GM13977 (cell line): ENCODE measurements at regions not wholly inside any gene's neighbourhood (a gene's known extent, or its start where the extent isn't known, plus 50 kb on each side); places are given as distances from the start of the nearest gene placed in this dataset.

Source experiments
- DNase-seq: peaks from one replicate; pipeline ENCODE4 v3.0.0; 2012; ENCODE audit warnings: low spot score
- CTCF ChIP-seq: IDR thresholded peaks from 2 replicates; pipeline ENCODE4 v1.5.1; 2012; ENCODE audit warnings: mild to moderate bottlenecking, control low read depth; ENCODE audit not compliant: insufficient read depth; ENCODE audit errors: extremely low read depth, missing control alignments
- in situ Hi-C: fragments of 300-500 bp; cut with MboI; formaldehyde crosslinking; loops from one replicate; pipeline ENCODE4 v1.12.0; 2022; ENCODE audit warnings: low sequenced_read_pairs, low pct_unique_long_range_greater_than_20kb, mixed read lengths, inconsistent platforms; ENCODE audit not compliant: unreplicated experiment

- TF ChIP-seq CTCF: no peak
- DNase-seq: no peak
- in situ Hi-C loops: no loop called here
Observed at GRCh38 chr1:208923946-208924720, 659.4 kb upstream of the CAMK1G start.

- in situ Hi-C loops: no loop called here
- DNase-seq: no peak
- TF ChIP-seq CTCF: no peak
Observed at GRCh38 chr1:208924928-208925327, 658.6 kb upstream of the CAMK1G start.

DNA sequence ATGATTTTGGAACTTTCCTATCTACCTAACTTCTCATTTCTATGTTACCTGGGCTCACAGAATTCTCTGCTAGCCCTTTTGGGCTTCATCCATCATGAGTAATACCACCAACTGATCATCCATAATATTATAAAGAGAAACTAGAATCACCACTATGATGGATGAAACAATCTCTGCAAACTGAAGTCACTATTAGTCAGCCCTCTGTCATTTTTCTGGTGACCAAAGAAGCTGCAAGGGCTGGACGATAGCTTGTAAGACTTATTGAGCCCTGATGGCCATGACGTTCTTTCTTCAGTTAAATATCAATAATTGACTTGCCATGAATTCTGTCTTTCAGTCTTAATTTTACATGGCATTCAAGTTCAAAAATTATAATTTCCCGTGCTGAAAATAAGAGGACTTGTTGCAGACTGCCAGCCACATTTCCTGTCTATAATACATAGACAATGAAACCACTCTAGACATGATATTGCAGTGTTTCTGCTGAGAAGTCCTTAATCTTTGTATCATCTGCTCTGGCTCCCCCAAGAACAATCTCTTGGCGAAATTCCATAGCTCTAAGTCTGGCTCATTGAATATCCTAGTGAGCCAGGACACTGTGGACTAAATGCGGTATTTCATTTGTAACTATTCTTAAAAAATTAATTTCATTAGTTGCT, 655.0 kb upstream of the CAMK1G start:
- in situ Hi-C loops: no loop called here
- no peak for TF ChIP-seq CTCF
- no peak for DNase-seq

- TF ChIP-seq CTCF: no peak
- no peak for DNase-seq
- in situ Hi-C loops: no loop called here
Observed at GRCh38 chr1:208929575-208929974, 653.9 kb upstream of the CAMK1G start.

DNA sequence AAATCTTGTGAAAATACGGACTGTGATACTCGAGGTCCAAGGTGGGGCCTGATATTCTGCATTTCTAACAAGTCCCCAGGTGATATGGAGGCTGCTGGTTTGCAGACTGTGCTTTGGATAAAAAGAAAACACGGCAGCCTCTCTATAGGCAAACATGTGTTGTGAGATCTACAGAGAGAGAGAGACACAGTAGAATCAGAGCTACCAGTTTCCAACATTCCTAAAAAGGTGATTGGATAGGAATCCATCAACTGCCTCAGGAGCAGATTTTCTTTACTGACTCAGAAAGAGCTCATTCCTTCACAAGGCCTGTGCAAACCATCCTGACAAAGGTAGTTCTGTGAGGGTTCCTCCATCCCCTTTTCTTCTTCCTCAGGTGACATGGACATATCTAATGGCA, 651.6 kb upstream of the CAMK1G start:
- no peak for TF ChIP-seq CTCF
- no peak for DNase-seq
- in situ Hi-C loops: no loop called here

DNA sequence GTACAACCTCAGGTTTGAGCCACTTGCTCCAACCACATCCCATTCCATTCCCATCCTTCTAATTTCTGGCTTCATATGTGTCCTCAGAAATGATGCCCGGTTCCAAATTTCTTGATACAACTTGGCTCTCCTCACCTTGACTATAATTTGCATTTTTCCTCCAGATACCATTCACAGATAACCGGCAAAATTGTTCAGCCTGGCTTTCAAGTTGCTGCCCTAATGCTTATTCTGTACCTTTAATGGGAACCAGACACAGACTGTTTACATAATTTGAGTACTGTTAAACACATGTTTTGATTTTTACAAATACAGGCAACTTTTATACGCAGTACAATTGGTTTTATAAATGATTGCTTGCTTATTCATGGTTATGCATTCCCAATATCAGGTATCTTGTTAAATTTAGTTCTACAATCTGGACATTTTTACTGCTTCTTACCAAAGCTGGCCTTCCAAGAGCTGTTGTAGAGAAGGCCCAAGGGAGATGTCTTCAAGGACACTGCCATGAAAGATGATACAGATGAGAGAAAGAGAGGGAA, 649.5 kb upstream of the CAMK1G start:
- DNase-seq: no peak
- no peak for TF ChIP-seq CTCF
- in situ Hi-C loops: no loop called here
